ENCODE measurements at regions not wholly inside any gene's neighbourhood (a gene's known extent, or its start where the extent isn't known, plus 50 kb on each side); places are given as distances from the start of the nearest gene placed in this dataset.

DNA sequence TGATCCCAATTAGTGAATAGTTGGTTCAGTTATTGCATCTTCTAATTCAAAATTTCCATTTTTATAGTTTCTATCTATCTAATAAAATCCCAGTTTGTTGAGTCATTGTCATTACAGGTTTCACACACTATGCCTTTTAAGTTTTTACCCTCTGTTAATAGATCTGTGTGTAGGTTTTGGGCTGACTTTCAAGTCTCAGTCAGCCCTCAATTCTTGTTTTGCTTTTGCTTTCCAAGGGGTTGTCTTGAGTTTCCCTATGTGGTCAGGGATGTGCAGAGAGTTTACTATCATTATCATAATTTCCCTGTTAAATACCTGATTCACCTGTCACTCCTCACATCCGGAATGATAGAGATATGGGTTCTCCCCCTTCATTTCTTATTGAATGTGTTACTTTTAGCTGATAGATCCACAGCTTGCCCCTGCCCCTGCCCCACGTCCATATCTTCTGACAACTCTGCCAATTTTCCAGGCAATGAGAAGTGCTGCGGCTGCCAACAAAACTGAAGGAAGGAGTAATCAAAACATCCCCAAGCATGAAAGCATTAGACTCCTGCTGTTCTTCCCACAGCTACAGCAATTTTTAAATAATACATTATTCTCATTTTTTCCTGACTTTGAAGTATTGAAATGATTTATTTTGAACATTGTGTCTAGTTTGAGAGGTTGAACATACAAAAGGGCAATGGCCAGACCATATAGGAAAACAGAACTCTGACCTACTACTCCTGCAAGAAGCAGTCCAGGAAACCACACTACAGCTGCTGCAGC is 1064.8 kb downstream of the SUCLG1 start:
- Histone ChIP-seq H3K27me3 (no peaks in the 10 kb centered on the region), H3K4me3 (no peak overlapping the region), H3K27ac (no peak overlapping the region), H3K9me3 (no peaks in the 10 kb centered on the region), H3K36me3 (no peaks in the 10 kb centered on the region), H3K4me1 (no peaks in the 10 kb centered on the region)
- DNase-seq (ENCODE audit: low spot score in 2 of 2): no peak
- intact Hi-C loops (cut with DNase I; ENCODE audit: low total_unique reads): no loop called here
- no peak for TF ChIP-seq POLR2A (IDR thresholded peaks at IDR 0.05)

DNA sequence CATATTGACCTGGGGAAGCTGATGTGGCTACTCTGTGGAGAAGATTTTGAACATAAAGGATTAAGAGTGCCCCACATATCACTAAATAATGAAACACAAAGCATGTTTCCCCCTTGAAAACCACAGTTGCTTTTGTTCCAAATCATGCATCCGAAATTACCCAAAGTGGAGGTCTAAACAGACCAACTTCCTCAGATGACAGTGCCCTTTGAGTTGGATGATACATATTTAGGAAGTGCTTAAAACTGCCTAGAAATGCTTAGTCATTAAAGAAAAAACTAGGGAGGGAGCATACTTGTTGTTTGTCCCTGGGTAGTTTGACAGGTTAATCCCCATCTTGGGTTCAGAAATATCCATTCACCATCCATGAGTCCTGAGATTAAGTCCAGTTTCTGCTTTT is 1070.3 kb downstream of the SUCLG1 start:
- Histone ChIP-seq H3K27ac (no peak overlapping the region), H3K36me3 (no peaks in the 10 kb centered on the region), H3K4me3 (no peak overlapping the region), H3K4me1 (no peaks in the 10 kb centered on the region), H3K27me3 (no peaks in the 10 kb centered on the region), H3K9me3 (no peaks in the 10 kb centered on the region)
- intact Hi-C loops (cut with DNase I; ENCODE audit: low total_unique reads): loop anchor here (5.0 kb wide), 1 partner anchor 853 kb away; no protein-coding TSS in a partner anchor
- DNase-seq (ENCODE audit: low spot score in 2 of 2): no peak
- TF ChIP-seq POLR2A (IDR thresholded peaks at IDR 0.05): no peak

DNA sequence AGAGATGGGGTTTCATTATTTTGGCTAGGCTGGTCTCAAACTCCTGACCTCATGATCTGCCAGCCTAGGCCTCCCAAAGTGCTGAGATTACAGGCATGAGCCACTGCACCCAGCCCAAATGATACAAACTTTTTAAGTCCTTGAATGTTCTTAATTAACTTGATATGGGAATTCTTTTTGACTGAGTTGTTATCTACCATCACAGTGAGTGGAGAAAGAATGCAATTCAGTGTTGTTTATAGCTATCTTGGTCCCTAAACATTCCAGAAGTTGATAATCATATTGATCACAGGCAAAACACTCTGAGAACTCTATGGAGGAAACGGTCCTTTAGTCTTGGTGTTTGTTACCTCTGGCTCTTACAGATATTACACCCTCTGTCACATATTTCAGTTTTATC is 1072.5 kb downstream of the SUCLG1 start:
- H3K27ac ChIP-seq: no peak overlapping the region
- H3K4me3 ChIP-seq: no peak overlapping the region
- DNase-seq (ENCODE audit: low spot score in 2 of 2): no peak
- no peaks in the 10 kb centered on the region for H3K9me3 ChIP-seq
- H3K36me3 ChIP-seq: no peaks in the 10 kb centered on the region
- H3K4me1 ChIP-seq: no peaks in the 10 kb centered on the region
- intact Hi-C loops (cut with DNase I; ENCODE audit: low total_unique reads): loop anchor here (5.0 kb wide), 1 partner anchor 856 kb away; no protein-coding TSS in a partner anchor
- H3K27me3 ChIP-seq: no peaks in the 10 kb centered on the region
- TF ChIP-seq, protein P1, sequence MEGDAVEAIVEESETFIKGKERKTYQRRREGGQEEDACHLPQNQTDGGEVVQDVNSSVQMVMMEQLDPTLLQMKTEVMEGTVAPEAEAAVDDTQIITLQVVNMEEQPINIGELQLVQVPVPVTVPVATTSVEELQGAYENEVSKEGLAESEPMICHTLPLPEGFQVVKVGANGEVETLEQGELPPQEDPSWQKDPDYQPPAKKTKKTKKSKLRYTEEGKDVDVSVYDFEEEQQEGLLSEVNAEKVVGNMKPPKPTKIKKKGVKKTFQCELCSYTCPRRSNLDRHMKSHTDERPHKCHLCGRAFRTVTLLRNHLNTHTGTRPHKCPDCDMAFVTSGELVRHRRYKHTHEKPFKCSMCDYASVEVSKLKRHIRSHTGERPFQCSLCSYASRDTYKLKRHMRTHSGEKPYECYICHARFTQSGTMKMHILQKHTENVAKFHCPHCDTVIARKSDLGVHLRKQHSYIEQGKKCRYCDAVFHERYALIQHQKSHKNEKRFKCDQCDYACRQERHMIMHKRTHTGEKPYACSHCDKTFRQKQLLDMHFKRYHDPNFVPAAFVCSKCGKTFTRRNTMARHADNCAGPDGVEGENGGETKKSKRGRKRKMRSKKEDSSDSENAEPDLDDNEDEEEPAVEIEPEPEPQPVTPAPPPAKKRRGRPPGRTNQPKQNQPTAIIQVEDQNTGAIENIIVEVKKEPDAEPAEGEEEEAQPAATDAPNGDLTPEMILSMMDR (IDR thresholded peaks at IDR 0.05): no peak
- TF ChIP-seq POLR2AphosphoS5 (IDR thresholded peaks at IDR 0.05) (no peak), POLR2A (IDR thresholded peaks at IDR 0.05) (no peak)

DNA sequence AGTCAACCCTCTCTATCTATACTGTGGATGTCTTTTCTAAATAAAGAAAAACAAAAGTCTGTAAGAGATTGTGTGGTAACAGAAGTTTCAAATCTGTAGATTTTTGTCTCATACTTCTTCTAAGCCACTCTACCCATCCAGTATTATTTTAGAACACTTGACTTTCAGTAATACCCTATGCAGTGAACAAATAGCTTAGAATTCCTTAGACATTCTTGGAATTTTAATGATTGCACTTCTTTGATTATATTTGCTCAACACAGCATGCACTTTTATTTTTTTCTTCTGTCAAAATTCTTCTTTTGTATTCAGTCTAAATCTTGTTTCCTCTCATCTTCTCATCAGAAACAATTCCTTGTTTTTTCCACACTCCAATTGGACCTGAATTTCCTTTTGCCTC is 1080.2 kb downstream of the SUCLG1 start:
- Histone ChIP-seq H3K9me3 (peaks cover 0 to 4% of the 10 kb centered on the region in 2 donors), H3K4me1 (no peaks in the 10 kb centered on the region), H3K36me3 (no peaks in the 10 kb centered on the region), H3K4me3 (no peak overlapping the region), H3K27ac (no peak overlapping the region), H3K27me3 (no peaks in the 10 kb centered on the region)
- no peak for TF ChIP-seq POLR2A (IDR thresholded peaks at IDR 0.05)
- TF ChIP-seq, protein P1 (IDR thresholded peaks at IDR 0.05): no peak
- DNase-seq (ENCODE audit: low spot score in 2 of 2): no peak
- intact Hi-C loops (cut with DNase I; ENCODE audit: low total_unique reads): no loop called here

DNA sequence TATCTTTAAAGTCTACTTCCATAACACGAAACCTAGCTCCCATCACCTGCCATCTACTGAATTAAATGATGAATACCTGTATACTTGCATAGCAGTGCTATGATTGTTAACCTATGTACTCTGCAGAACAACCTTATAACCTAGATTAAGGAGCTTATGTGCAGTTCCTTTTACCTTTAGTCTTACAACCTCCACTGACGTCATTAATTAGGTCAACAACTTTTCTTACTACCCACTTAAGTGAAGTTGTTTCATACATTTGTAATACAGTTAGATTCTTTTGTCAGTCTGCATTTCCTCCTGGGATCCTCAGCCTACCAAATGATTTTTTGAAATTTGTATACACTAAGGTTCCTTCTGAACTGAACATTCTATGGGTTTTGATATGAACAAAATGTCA is 1082.3 kb downstream of the SUCLG1 start:
- no peak for DNase-seq (ENCODE audit: low spot score in 2 of 2)
- TF ChIP-seq POLR2A (IDR thresholded peaks at IDR 0.05): no peak
- TF ChIP-seq, protein P1 (IDR thresholded peaks at IDR 0.05): no peak
- no peak for TF ChIP-seq POLR2AphosphoS5 (IDR thresholded peaks at IDR 0.05)
- peaks cover 0 to 4% of the 10 kb centered on the region in 2 donors for H3K9me3 ChIP-seq
- H3K36me3 ChIP-seq: no peaks in the 10 kb centered on the region
- H3K27me3 ChIP-seq: no peaks in the 10 kb centered on the region
- no peak overlapping the region for H3K4me3 ChIP-seq
- no peak overlapping the region for H3K27ac ChIP-seq
- intact Hi-C loops (cut with DNase I; ENCODE audit: low total_unique reads): no loop called here
- no peaks in the 10 kb centered on the region for H3K4me1 ChIP-seq

DNA sequence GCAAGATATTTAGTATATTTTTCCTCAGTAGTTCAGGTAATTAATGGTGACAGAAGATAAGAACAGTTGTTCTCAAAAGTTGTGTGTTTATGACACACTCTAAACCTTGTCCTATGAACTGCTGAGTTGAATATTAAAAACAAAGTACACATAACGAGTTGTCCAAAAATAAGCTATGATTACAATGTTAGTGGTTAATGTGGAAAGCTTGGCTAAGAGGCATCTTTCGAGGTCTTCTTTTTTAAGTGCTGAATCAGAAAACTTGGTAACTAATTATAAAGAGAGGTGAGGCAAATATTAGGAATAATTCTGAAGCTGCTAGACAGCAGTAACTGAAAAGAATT is 1088.7 kb downstream of the SUCLG1 start:
- Histone ChIP-seq H3K4me1 (no peaks in the 10 kb centered on the region), H3K9me3 (peaks cover 0 to under 1% of the 10 kb centered on the region in 2 donors), H3K36me3 (no peaks in the 10 kb centered on the region), H3K27me3 (no peaks in the 10 kb centered on the region), H3K4me3 (no peak overlapping the region), H3K27ac (no peak overlapping the region)
- intact Hi-C loops (cut with DNase I; ENCODE audit: low total_unique reads): loop anchor here (5.0 kb wide), 1 partner anchor 817 kb away; no protein-coding TSS in a partner anchor
- TF ChIP-seq POLR2A (IDR thresholded peaks at IDR 0.05): no peak
- TF ChIP-seq POLR2AphosphoS5 (IDR thresholded peaks at IDR 0.05): no peak
- TF ChIP-seq, protein P1 (IDR thresholded peaks at IDR 0.05): no peak
- DNase-seq (ENCODE audit: low spot score in 2 of 2): no peak

Data from breast epithelium (tissue), 4 donors.